Activated gamma-delta T cell (primary cell): ENCODE measurements at regions not wholly inside any gene's neighbourhood (a gene's known extent, or its start where the extent isn't known, plus 50 kb on each side); places are given as distances from the start of the nearest gene placed in this dataset.

Source experiments
- DNase-seq: peaks from one replicate; lab custom pipeline; 2025; lab: John Stamatoyannopoulos, UW

- DNase-seq: no peak
These were observed 613.3 kb upstream of the CADM1 start for GRCh38 chr11:116117331-116118137.

GRCh38 chr11:116115801-116116200 is 611.6 kb upstream of the CADM1 start:
- no peak for DNase-seq

- DNase-seq: no peak
These were observed 610.0 kb upstream of the CADM1 start for GRCh38 chr11:116114198-116114651.

- DNase-seq: no peak
These were observed 608.1 kb upstream of the CADM1 start for GRCh38 chr11:116112087-116112935.

- no peak for DNase-seq
These were observed 607.3 kb upstream of the CADM1 start for GRCh38 chr11:116111546-116111945.

- DNase-seq: no peak
These were observed 606.6 kb upstream of the CADM1 start for GRCh38 chr11:116110802-116111201.

GRCh38 chr11:116110356-116110755 is 606.1 kb upstream of the CADM1 start:
- no peak for DNase-seq

- no peak for DNase-seq
These were observed 605.0 kb upstream of the CADM1 start for GRCh38 chr11:116109228-116109627.

GRCh38 chr11:116108161-116108560 is 603.9 kb upstream of the CADM1 start:
- DNase-seq: no peak

GRCh38 chr11:116107229-116107628 is 603.0 kb upstream of the CADM1 start:
- DNase-seq: no peak

- no peak for DNase-seq
These were observed 600.4 kb upstream of the CADM1 start for GRCh38 chr11:116104498-116105174.

GRCh38 chr11:116101902-116102301 is 597.7 kb upstream of the CADM1 start:
- DNase-seq: no peak

- no peak for DNase-seq
These were observed 595.8 kb upstream of the CADM1 start for GRCh38 chr11:116100016-116100415.

GRCh38 chr11:116099541-116099940 is 595.3 kb upstream of the CADM1 start:
- DNase-seq: no peak

- no peak for DNase-seq
These were observed 592.2 kb upstream of the CADM1 start for GRCh38 chr11:116096272-116096995.

GRCh38 chr11:116093481-116094270 is 589.5 kb upstream of the CADM1 start:
- DNase-seq: no peak

- DNase-seq: no peak
These were observed 588.9 kb upstream of the CADM1 start for GRCh38 chr11:116093065-116093464.

GRCh38 chr11:116086426-116086825 is 582.2 kb upstream of the CADM1 start:
- no peak for DNase-seq

GRCh38 chr11:116085031-116085635 is 580.9 kb upstream of the CADM1 start:
- no peak for DNase-seq

- DNase-seq: no peak
These were observed 580.3 kb upstream of the CADM1 start for GRCh38 chr11:116084511-116084910.
